B cell (primary cell): ENCODE measurements at regions not wholly inside any gene's neighbourhood (a gene's known extent, or its start where the extent isn't known, plus 50 kb on each side); places are given as distances from the start of the nearest gene placed in this dataset.

Experiments
- ATAC-seq: fragments of 200-7000 bp; cut with Tn5 transposase; one replicate; pipeline ENCODE4 v1.10.0; 2021; ENCODE audit warnings: low read depth, mild to moderate bottlenecking, moderate number of reproducible peaks, moderate library complexity
- CTCF ChIA-PET: fragments of 350-600 bp; sonication (Branson Sonifier 250); formaldehyde crosslinking; loops from one replicate; lab custom pipeline; 2021; ENCODE audit warnings: antibody characterized with exemption, inconsistent platforms; lab: Charles Lee
- POLR2A ChIA-PET: fragments of 350-600 bp; sonication (Branson Sonifier 250); formaldehyde crosslinking; loops from one replicate; lab custom pipeline; 2021; ENCODE audit warnings: antibody characterized with exemption; lab: Charles Lee
- DNase-seq: peaks from one replicate; pipeline ENCODE4 v3.0.0; 2013
- H2AFZ ChIP-seq: 2 replicates; pipeline ENCODE4 v1.6.1; 2012; ENCODE audit warnings: mild to moderate bottlenecking, low read depth, low read length; ENCODE audit not compliant: insufficient read depth, poor library complexity, severe bottlenecking
- H3K27ac ChIP-seq, 2 donors: 1 replicate in 1 of 2; 2 replicates in 1 of 2; pipeline ENCODE4 v1.5.1; 2012 to 2013; ENCODE audit warnings: low read length in 2 of 2, mild to moderate bottlenecking in 2 of 2, moderate library complexity in 1 of 2
- H3K27me3 ChIP-seq, 4 experiments: fragments of 200-600 bp in 1 of 4; sonication (generic) in 1 of 4; replicated peaks in 1 of 4; 1 replicate in 2 of 4; 2 replicates in 2 of 4; pipeline versions ENCODE4 v1.6.1 to v1.7.0; 2013 to 2016; ENCODE audit warnings: low read length in 3 of 4, mild to moderate bottlenecking in 2 of 4, mixed read lengths in 1 of 4, moderate library complexity in 1 of 4; ENCODE audit not compliant: insufficient read depth in 4 of 4, control insufficient read depth in 3 of 4; ENCODE audit errors: control extremely low read depth in 1 of 4
- H3K36me3 ChIP-seq, 2 experiments: replicated peaks in 1 of 2; 1 replicate in 1 of 2; 2 replicates in 1 of 2; pipeline versions ENCODE4 v1.6.1 to v1.7.1; 2013; ENCODE audit warnings: low read length in 1 of 2; ENCODE audit not compliant: insufficient read depth in 2 of 2, control insufficient read depth in 1 of 2; ENCODE audit errors: control extremely low read depth in 1 of 2, extremely low read depth in 1 of 2
- H3K4me1 ChIP-seq, 2 donors: fragments of 200-600 bp in 1 of 2; sonication (generic) in 1 of 2; 1 replicate in 1 of 2; 2 replicates in 1 of 2; pipeline versions ENCODE4 v1.5.1 to v1.6.1; 2013 to 2017; ENCODE audit warnings: low read length in 2 of 2; ENCODE audit not compliant: control insufficient read depth in 2 of 2, insufficient read depth in 2 of 2
- H3K4me2 ChIP-seq: replicated peaks from 2 replicates; pipeline ENCODE3; 2012; ENCODE audit warnings: mild to moderate bottlenecking, low read depth, low read length; ENCODE audit not compliant: poor library complexity, severe bottlenecking
- H3K4me3 ChIP-seq, 5 experiments: fragments of 200-600 bp in 1 of 5; sonication (generic) in 1 of 5; 1 replicate in 3 of 5; 2 replicates in 2 of 5; pipeline versions ENCODE4 v1.5.1 to v1.7.0; 2011 to 2016; ENCODE audit warnings: low read length in 4 of 5, mild to moderate bottlenecking in 4 of 5, low read depth in 2 of 5, control low read depth in 1 of 5, moderate library complexity in 1 of 5; ENCODE audit not compliant: insufficient read depth in 1 of 5; ENCODE audit errors: control extremely low read depth in 1 of 5, extremely low read depth in 1 of 5
- H3K79me2 ChIP-seq: fragments of 200-600 bp; sonication (generic); one replicate; pipeline ENCODE4 v1.6.0; 2016; ENCODE audit warnings: low read length; ENCODE audit not compliant: control insufficient read depth, insufficient read depth
- H3K9ac ChIP-seq: fragments of 200-600 bp; sonication (generic); 2 replicates; pipeline ENCODE4 v1.6.1; 2017; ENCODE audit warnings: mild to moderate bottlenecking, low read length, moderate library complexity
- H3K9me3 ChIP-seq, 3 donors: one replicate each; pipeline versions ENCODE4 v1.6.1 to v1.7.1; 2013; ENCODE audit warnings: low read length in 2 of 3; ENCODE audit not compliant: control insufficient read depth in 2 of 3, insufficient read depth in 1 of 3; ENCODE audit errors: control extremely low read depth in 1 of 3
- H4K20me1 ChIP-seq: 2 replicates; pipeline ENCODE4 v1.6.0; 2012; ENCODE audit warnings: mild to moderate bottlenecking, low read length; ENCODE audit not compliant: insufficient read depth, control insufficient read depth, poor library complexity, severe bottlenecking
- H3K27ac Mint-ChIP-seq: one replicate; pipeline ENCODE4 v1.8.0; 2021; ENCODE audit warnings: mixed read lengths
- H3K27me3 Mint-ChIP-seq: one replicate; pipeline ENCODE4 v1.8.0; 2021; ENCODE audit warnings: mixed read lengths
- H3K4me1 Mint-ChIP-seq: one replicate; pipeline ENCODE4 v1.8.0; 2021; ENCODE audit warnings: mixed read lengths
- H3K4me3 Mint-ChIP-seq: one replicate; pipeline ENCODE4 v1.8.0; 2021; ENCODE audit warnings: mixed read lengths
- H3K9me3 Mint-ChIP-seq: one replicate; pipeline ENCODE4 v1.8.0; 2022; ENCODE audit warnings: mixed read lengths; ENCODE audit not compliant: insufficient read depth
- CTCF ChIP-seq: fragments of 200-600 bp; IDR thresholded peaks from one replicate; pipeline ENCODE4 v1.8.0; 2022; ENCODE audit warnings: antibody characterized with exemption, mild to moderate bottlenecking
- EZH2 ChIP-seq: IDR thresholded peaks from 2 replicates; pipeline ENCODE4 v1.6.1; 2012; ENCODE audit warnings: borderline replicate concordance, low read depth, mild to moderate bottlenecking, moderate library complexity, low read length; ENCODE audit not compliant: insufficient read depth, poor library complexity, severe bottlenecking
- WGBS: methylation state at CpG from one replicate; pipeline ENCODE4 v1.1.5; 2013; ENCODE audit warnings: missing lambda C conversion rate; ENCODE audit not compliant: insufficient coverage; 5-methylcytosine and 5-hydroxymethylcytosine counted together
- intact Hi-C: fragments of 100-400 bp; cut with micrococcal nuclease; formaldehyde crosslinking; loops from one replicate; pipeline ENCODE4 v1.10.0; 2022

- no peak for ATAC-seq
- intact Hi-C loops, result no loop called here
Observed at GRCh38 chr4:135344492-135344891, 1142.9 kb upstream of the PABPC4L start.

GRCh38 chr4:135338181-135338580, 1136.6 kb upstream of the PABPC4L start:
- Histone ChIP-seq H3K27me3 (no peaks in the 10 kb centered on the region), H3K79me2 (no peaks in the 10 kb centered on the region), H3K36me3 (no peaks in the 10 kb centered on the region), H3K9me3 (no peaks in the 10 kb centered on the region), H3K4me2 (no peak overlapping the region), H3K4me3 (no peak overlapping the region), H3K9ac (no peak overlapping the region), H4K20me1 (no peaks in the 10 kb centered on the region), H3K27ac (no peak overlapping the region), H3K4me1 (no peaks in the 10 kb centered on the region), H2AFZ (no peak overlapping the region)
- no peaks in the 10 kb centered on the region for H3K9me3 Mint-ChIP-seq
- H3K4me1 Mint-ChIP-seq, result no peaks in the 10 kb centered on the region
- TF ChIP-seq CTCF, result no peak
- H3K27me3 Mint-ChIP-seq, result no peaks in the 10 kb centered on the region
- no peak overlapping the region for H3K4me3 Mint-ChIP-seq
- no peak for DNase-seq
- no peak overlapping the region for H3K27ac Mint-ChIP-seq
- POLR2A ChIA-PET, result no interaction called here
- CTCF ChIA-PET, result no interaction called here
- no peak for ATAC-seq
- intact Hi-C loops, result no loop called here

More at GRCh38 chr4:135344492-135344891, 1142.9 kb upstream of the PABPC4L start:
- Histone ChIP-seq H3K4me3 (no peak overlapping the region), H3K79me2 (no peaks in the 10 kb centered on the region), H4K20me1 (no peaks in the 10 kb centered on the region), H3K4me1 (no peaks in the 10 kb centered on the region), H2AFZ (no peak overlapping the region), H3K9me3 (peaks cover 0 to 15% (median 0%) of the 10 kb centered on the region in 3 donors), H3K36me3 (no peaks in the 10 kb centered on the region), H3K9ac (no peak overlapping the region), H3K27ac (no peak overlapping the region), H3K4me2 (no peak overlapping the region), H3K27me3 (no peaks in the 10 kb centered on the region)
- Mint-ChIP-seq H3K27ac (no peak overlapping the region), H3K4me3 (no peak overlapping the region), H3K9me3 (peaks cover 4% of the 10 kb centered on the region), H3K4me1 (no peaks in the 10 kb centered on the region), H3K27me3 (no peaks in the 10 kb centered on the region)
- WGBS, result 79% methylated on average over 2 of the region's 2 CpGs
- POLR2A ChIA-PET, result no interaction called here
- CTCF ChIA-PET, result no interaction called here
- TF ChIP-seq EZH2 (no peak), CTCF (no peak)
- no peak for DNase-seq
